Neural cell (in vitro differentiated cells): ENCODE measurements at regions not wholly inside any gene's neighbourhood (a gene's known extent, or its start where the extent isn't known, plus 50 kb on each side); places are given as distances from the start of the nearest gene placed in this dataset.

Experiments used
- H2AFZ ChIP-seq: fragments of 200-600, 300-800 bp; sonication (generic), shearing (Covaris generic); 2 replicates; pipeline ENCODE4 v1.6.0; 2014; ENCODE audit warnings: low read depth, mild to moderate bottlenecking, antibody characterized with exemption, low read length, moderate library complexity
- H3F3A ChIP-seq: fragments of 200-600 bp; shearing (Covaris generic); 2 replicates; pipeline ENCODE4 v1.6.1; 2016; ENCODE audit warnings: mild to moderate bottlenecking, moderate library complexity, mixed read lengths, antibody characterized with exemption, low read length; ENCODE audit not compliant: insufficient read depth, poor library complexity, severe bottlenecking
- H3K27ac ChIP-seq: fragments of 200-600, 300-800 bp; sonication (generic), shearing (Covaris generic); 2 replicates; pipeline ENCODE4 v1.5.1; 2014; ENCODE audit warnings: mild to moderate bottlenecking, low read length, moderate library complexity
- H3K27me3 ChIP-seq: fragments of 300-800, 200-600 bp; sonication (generic), shearing (Covaris generic); 2 replicates; pipeline ENCODE4 v1.6.0; 2014; ENCODE audit warnings: mild to moderate bottlenecking, low read depth, low read length, moderate library complexity; ENCODE audit not compliant: insufficient read depth
- H3K36me3 ChIP-seq: fragments of 300-800, 200-600 bp; sonication (generic), shearing (Covaris generic); 2 replicates; pipeline ENCODE4 v1.5.1; 2014; ENCODE audit warnings: mild to moderate bottlenecking, antibody characterized with exemption, low read length, moderate library complexity; ENCODE audit not compliant: insufficient read depth
- H3K4me2 ChIP-seq: fragments of 300-800, 200-600 bp; sonication (generic), shearing (Covaris generic); 2 replicates; pipeline ENCODE4 v1.6.0; 2014; ENCODE audit warnings: mild to moderate bottlenecking, low read length
- H3K4me3 ChIP-seq: fragments of 300-800, 200-600 bp; sonication (generic), shearing (Covaris generic); 2 replicates; pipeline ENCODE4 v1.5.1; 2014; ENCODE audit warnings: mild to moderate bottlenecking, low read length, moderate library complexity
- H3K79me2 ChIP-seq: fragments of 200-600 bp; shearing (Covaris generic); replicated peaks from 2 replicates; pipeline ENCODE4 v1.6.0; 2014; ENCODE audit warnings: mild to moderate bottlenecking, low read length, moderate library complexity; ENCODE audit not compliant: insufficient read depth
- H3K9ac ChIP-seq: fragments of 300-800, 200-600 bp; sonication (generic), shearing (Covaris generic); 2 replicates; pipeline ENCODE4 v1.6.1; 2016; ENCODE audit warnings: mild to moderate bottlenecking, low read length, mixed read lengths
- H3K9me2 ChIP-seq: fragments of 200-600 bp; shearing (Covaris generic); 2 replicates; pipeline ENCODE4 v1.6.1; 2016; ENCODE audit warnings: mild to moderate bottlenecking, low read length, mixed read lengths; ENCODE audit not compliant: insufficient read depth
- H3K9me3 ChIP-seq: fragments of 200-600, 300-800 bp; sonication (generic), shearing (Covaris generic); 2 replicates; pipeline ENCODE4 v1.6.1; 2016; ENCODE audit warnings: mild to moderate bottlenecking, mixed run types, low read length, moderate library complexity, mixed read lengths
- H4K20me1 ChIP-seq: fragments of 200-600 bp; shearing (Covaris generic); 2 replicates; pipeline ENCODE4 v1.6.1; 2016; ENCODE audit warnings: mild to moderate bottlenecking, mixed run types; ENCODE audit not compliant: insufficient read depth
- EP300 ChIP-seq: fragments of 450-650 bp; conservative IDR thresholded peaks from 2 replicates; pipeline ENCODE4 v1.6.1; 2014; ENCODE audit warnings: antibody characterized with exemption, mild to moderate bottlenecking, moderate library complexity; ENCODE audit not compliant: poor library complexity, severe bottlenecking
- EZH2 ChIP-seq: fragments of 200-600, 300-800 bp; shearing (Covaris generic), sonication (generic); IDR thresholded peaks from 2 replicates; pipeline ENCODE4 v1.6.1; 2014; ENCODE audit warnings: antibody characterized with exemption, low read length, borderline replicate concordance, mild to moderate bottlenecking; ENCODE audit not compliant: insufficient read depth, poor library complexity, severe bottlenecking
- MXI1 ChIP-seq: fragments of 450-650 bp; conservative IDR thresholded peaks from 2 replicates; pipeline ENCODE4 v1.6.1; 2014; ENCODE audit warnings: antibody characterized with exemption, mild to moderate bottlenecking; ENCODE audit not compliant: poor library complexity, severe bottlenecking
- POLR2AphosphoS5 ChIP-seq: IDR thresholded peaks from 2 replicates; pipeline ENCODE4 v1.6.1; 2012
- RAD21 ChIP-seq: fragments of 450-650 bp; conservative IDR thresholded peaks from 2 replicates; pipeline ENCODE4 v1.6.1; 2014; ENCODE audit warnings: antibody characterized with exemption, mild to moderate bottlenecking, moderate library complexity
- SMC3 ChIP-seq: fragments of 450-650 bp; conservative IDR thresholded peaks from 2 replicates; pipeline ENCODE4 v1.6.1; 2014; ENCODE audit warnings: antibody characterized with exemption, mild to moderate bottlenecking, moderate library complexity; ENCODE audit not compliant: poor library complexity
- TAF1 ChIP-seq: IDR thresholded peaks from 2 replicates; pipeline ENCODE4 v1.6.1; 2012; ENCODE audit warnings: low read depth
- TF ChIP-seq, protein P1 (sequence below): fragments of 450-650 bp; IDR thresholded peaks from 2 replicates; pipeline ENCODE4 v1.5.1; 2014; ENCODE audit warnings: antibody characterized with exemption, mild to moderate bottlenecking, moderate library complexity; ENCODE audit not compliant: poor library complexity, severe bottlenecking
- TF ChIP-seq, protein P2 (sequence below): IDR thresholded peaks from 2 replicates; pipeline ENCODE4 v1.6.1; 2012; ENCODE audit warnings: borderline replicate concordance

DNA sequence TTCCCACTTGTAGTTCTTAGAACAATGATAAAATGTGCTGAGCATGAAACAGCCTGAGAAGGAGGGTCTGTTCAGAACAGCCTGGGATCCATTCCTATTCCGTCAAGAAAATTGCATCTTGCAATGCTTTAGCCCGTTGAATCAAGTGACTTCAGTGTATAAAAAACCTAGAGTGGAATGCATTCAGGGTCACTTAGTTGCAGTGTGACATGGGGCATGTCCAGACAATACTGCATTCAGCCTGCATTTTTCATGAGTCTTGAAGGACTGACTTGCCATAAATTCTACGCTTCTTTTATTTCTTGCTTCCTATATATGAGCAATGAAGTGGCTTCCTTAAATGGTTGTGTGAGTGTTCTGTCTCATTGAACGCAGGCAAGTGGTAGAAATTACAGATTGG, 758.3 kb upstream of the COBL start:
- H3K36me3 ChIP-seq = no peaks in the 10 kb centered on the region
- H3F3A ChIP-seq = no peaks in the 10 kb centered on the region
- H3K27ac ChIP-seq = no peak overlapping the region
- H3K4me3 ChIP-seq = no peak overlapping the region
- no peak overlapping the region for H2AFZ ChIP-seq
- no peaks in the 10 kb centered on the region for H3K79me2 ChIP-seq
- H4K20me1 ChIP-seq = no peaks in the 10 kb centered on the region
- no peaks in the 10 kb centered on the region for H3K9me2 ChIP-seq
- H3K27me3 ChIP-seq = no peaks in the 10 kb centered on the region
- no peak for TF ChIP-seq EP300
- TF ChIP-seq, protein P1, sequence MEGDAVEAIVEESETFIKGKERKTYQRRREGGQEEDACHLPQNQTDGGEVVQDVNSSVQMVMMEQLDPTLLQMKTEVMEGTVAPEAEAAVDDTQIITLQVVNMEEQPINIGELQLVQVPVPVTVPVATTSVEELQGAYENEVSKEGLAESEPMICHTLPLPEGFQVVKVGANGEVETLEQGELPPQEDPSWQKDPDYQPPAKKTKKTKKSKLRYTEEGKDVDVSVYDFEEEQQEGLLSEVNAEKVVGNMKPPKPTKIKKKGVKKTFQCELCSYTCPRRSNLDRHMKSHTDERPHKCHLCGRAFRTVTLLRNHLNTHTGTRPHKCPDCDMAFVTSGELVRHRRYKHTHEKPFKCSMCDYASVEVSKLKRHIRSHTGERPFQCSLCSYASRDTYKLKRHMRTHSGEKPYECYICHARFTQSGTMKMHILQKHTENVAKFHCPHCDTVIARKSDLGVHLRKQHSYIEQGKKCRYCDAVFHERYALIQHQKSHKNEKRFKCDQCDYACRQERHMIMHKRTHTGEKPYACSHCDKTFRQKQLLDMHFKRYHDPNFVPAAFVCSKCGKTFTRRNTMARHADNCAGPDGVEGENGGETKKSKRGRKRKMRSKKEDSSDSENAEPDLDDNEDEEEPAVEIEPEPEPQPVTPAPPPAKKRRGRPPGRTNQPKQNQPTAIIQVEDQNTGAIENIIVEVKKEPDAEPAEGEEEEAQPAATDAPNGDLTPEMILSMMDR = no peak
- no peak for TF ChIP-seq TAF1
- TF ChIP-seq EZH2 = no peak
- no peak for TF ChIP-seq SMC3
- TF ChIP-seq, protein P2, sequence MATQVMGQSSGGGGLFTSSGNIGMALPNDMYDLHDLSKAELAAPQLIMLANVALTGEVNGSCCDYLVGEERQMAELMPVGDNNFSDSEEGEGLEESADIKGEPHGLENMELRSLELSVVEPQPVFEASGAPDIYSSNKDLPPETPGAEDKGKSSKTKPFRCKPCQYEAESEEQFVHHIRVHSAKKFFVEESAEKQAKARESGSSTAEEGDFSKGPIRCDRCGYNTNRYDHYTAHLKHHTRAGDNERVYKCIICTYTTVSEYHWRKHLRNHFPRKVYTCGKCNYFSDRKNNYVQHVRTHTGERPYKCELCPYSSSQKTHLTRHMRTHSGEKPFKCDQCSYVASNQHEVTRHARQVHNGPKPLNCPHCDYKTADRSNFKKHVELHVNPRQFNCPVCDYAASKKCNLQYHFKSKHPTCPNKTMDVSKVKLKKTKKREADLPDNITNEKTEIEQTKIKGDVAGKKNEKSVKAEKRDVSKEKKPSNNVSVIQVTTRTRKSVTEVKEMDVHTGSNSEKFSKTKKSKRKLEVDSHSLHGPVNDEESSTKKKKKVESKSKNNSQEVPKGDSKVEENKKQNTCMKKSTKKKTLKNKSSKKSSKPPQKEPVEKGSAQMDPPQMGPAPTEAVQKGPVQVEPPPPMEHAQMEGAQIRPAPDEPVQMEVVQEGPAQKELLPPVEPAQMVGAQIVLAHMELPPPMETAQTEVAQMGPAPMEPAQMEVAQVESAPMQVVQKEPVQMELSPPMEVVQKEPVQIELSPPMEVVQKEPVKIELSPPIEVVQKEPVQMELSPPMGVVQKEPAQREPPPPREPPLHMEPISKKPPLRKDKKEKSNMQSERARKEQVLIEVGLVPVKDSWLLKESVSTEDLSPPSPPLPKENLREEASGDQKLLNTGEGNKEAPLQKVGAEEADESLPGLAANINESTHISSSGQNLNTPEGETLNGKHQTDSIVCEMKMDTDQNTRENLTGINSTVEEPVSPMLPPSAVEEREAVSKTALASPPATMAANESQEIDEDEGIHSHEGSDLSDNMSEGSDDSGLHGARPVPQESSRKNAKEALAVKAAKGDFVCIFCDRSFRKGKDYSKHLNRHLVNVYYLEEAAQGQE = no peak
- no peak for TF ChIP-seq POLR2AphosphoS5
- no peak for TF ChIP-seq RAD21
- TF ChIP-seq MXI1 = no peak
- H3K4me2 ChIP-seq = no peak overlapping the region
- no peaks in the 10 kb centered on the region for H3K9me3 ChIP-seq
- no peak overlapping the region for H3K9ac ChIP-seq

DNA sequence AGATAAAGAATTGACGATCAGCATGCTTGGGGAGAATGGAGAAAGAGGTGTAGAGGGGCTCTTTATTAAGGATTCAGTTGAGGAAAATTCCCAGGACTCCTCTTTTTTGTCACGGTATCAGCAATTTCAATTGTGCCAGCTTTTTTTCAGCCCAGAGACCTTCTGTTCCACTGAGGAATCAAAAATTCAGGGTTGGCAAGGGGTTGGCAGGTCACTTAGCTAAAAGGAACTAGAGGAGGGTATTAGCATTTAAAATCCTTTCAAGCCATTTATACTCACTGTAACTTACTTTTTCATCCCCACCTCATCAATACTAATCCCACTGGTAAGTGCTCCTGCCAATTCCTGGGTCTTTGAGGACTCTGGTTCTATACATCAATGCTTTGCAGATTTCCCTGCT, 757.5 kb upstream of the COBL start:
- Histone ChIP-seq H3K9me2 (no peaks in the 10 kb centered on the region), H3K36me3 (no peaks in the 10 kb centered on the region), H3K27me3 (no peaks in the 10 kb centered on the region), H3K9me3 (no peaks in the 10 kb centered on the region), H3K4me3 (no peak overlapping the region), H3K27ac (no peak overlapping the region), H3F3A (no peaks in the 10 kb centered on the region), H3K4me2 (no peak overlapping the region), H3K9ac (no peak overlapping the region), H4K20me1 (no peaks in the 10 kb centered on the region), H3K79me2 (no peaks in the 10 kb centered on the region), H2AFZ (no peak overlapping the region)
- TF ChIP-seq, protein P1 = no peak
- TF ChIP-seq POLR2AphosphoS5 = no peak
- no peak for TF ChIP-seq EZH2
- no peak for TF ChIP-seq TAF1
- no peak for TF ChIP-seq MXI1
- TF ChIP-seq RAD21 = no peak
- TF ChIP-seq, protein P2 = no peak
- no peak for TF ChIP-seq EP300
- TF ChIP-seq SMC3 = no peak
